ENCODE measurements at regions not wholly inside any gene's neighbourhood (a gene's known extent, or its start where the extent isn't known, plus 50 kb on each side); places are given as distances from the start of the nearest gene placed in this dataset.

DNA sequence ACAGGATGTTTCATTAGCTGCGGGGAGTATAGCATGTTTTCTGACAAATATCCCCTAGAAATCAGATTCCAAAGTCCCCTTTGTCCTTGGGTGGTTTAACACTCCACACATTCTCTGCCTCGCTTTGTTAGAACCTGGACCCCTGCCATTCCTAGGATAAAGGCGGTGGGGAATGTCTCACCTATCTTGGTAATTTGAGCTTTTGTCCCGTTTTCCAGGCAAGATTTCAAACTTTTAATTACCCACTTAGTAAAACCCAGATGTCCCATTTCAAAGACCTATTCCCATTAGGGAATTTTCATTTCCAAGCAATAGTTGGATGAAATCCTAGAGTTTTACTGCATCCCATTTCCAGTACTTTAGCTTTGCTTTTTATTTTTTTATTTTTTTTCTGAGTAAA, 501.0 kb upstream of the MAP3K7 start:
- Histone ChIP-seq H3K9ac (ENCODE audit: low read length) (no peak overlapping the region), H3K9me3 (replicated peaks; ENCODE audit: insufficient read depth, low read length) (no peaks in the 10 kb centered on the region), H3K27ac (ENCODE audit: low read length) (no peak overlapping the region), H3K9me2 (replicated peaks; ENCODE audit: insufficient read depth, low read length) (no peaks in the 10 kb centered on the region), H3K79me2 (ENCODE audit: low read length) (no peaks in the 10 kb centered on the region), H3K4me2 (ENCODE audit: low read depth, low read length) (no peak overlapping the region), H3K36me3 (replicated peaks; ENCODE audit: insufficient read depth, low read length) (no peaks in the 10 kb centered on the region), H3F3A (ENCODE audit: insufficient read depth, low read length) (no peaks in the 10 kb centered on the region), H2AFZ (ENCODE audit: low read length) (no peak overlapping the region), H3K27me3 (replicated peaks; ENCODE audit: insufficient read depth, low read length) (no peaks in the 10 kb centered on the region), H4K20me1 (ENCODE audit: insufficient read depth, low read length) (no peaks in the 10 kb centered on the region), H3K4me1 (ENCODE audit: low read length) (no peaks in the 10 kb centered on the region), H3K4me3 (ENCODE audit: low read length) (no peak overlapping the region)
- TF ChIP-seq EZH2phosphoT487 (IDR thresholded peaks at IDR 0.05; ENCODE audit: low read length) (no peak), CTCF (IDR thresholded peaks at IDR 0.05; ENCODE audit: low read length) (no peak), EZH2 (optimal IDR thresholded peaks at IDR 0.05; ENCODE audit: low read depth, low read length) (no peak)
- DNase-seq = no peak

- no peaks in the 10 kb centered on the region for H4K20me1 ChIP-seq (ENCODE audit: insufficient read depth, low read length)
- no peak for DNase-seq
Observed at GRCh38 chr6:91083211-91083610, 496.3 kb upstream of the MAP3K7 start.

GRCh38 chr6:91082311-91082832, 495.5 kb upstream of the MAP3K7 start:
- DNase-seq = no peak
- Histone ChIP-seq H3K4me2 (ENCODE audit: low read depth, low read length) (no peak overlapping the region), H3K9me3 (replicated peaks; ENCODE audit: insufficient read depth, low read length) (no peaks in the 10 kb centered on the region), H3K9ac (ENCODE audit: low read length) (no peak overlapping the region), H3K79me2 (ENCODE audit: low read length) (no peaks in the 10 kb centered on the region), H3K27me3 (replicated peaks; ENCODE audit: insufficient read depth, low read length) (no peaks in the 10 kb centered on the region), H4K20me1 (ENCODE audit: insufficient read depth, low read length) (no peaks in the 10 kb centered on the region), H3K9me2 (replicated peaks; ENCODE audit: insufficient read depth, low read length) (no peaks in the 10 kb centered on the region), H3F3A (ENCODE audit: insufficient read depth, low read length) (no peaks in the 10 kb centered on the region), H3K36me3 (replicated peaks; ENCODE audit: insufficient read depth, low read length) (no peaks in the 10 kb centered on the region), H3K27ac (ENCODE audit: low read length) (no peak overlapping the region), H3K4me1 (ENCODE audit: low read length) (no peaks in the 10 kb centered on the region), H3K4me3 (ENCODE audit: low read length) (no peak overlapping the region), H2AFZ (ENCODE audit: low read length) (no peak overlapping the region)
- TF ChIP-seq EZH2 (optimal IDR thresholded peaks at IDR 0.05; ENCODE audit: low read depth, low read length) (no peak), CTCF (IDR thresholded peaks at IDR 0.05; ENCODE audit: low read length) (no peak), EZH2phosphoT487 (IDR thresholded peaks at IDR 0.05; ENCODE audit: low read length) (no peak)

More at GRCh38 chr6:91083211-91083610, 496.3 kb upstream of the MAP3K7 start:
- H3K9me3 ChIP-seq (replicated peaks; ENCODE audit: insufficient read depth, low read length) = no peaks in the 10 kb centered on the region
- no peak for TF ChIP-seq CTCF (IDR thresholded peaks at IDR 0.05; ENCODE audit: low read length)
- TF ChIP-seq EZH2phosphoT487 (IDR thresholded peaks at IDR 0.05; ENCODE audit: low read length) = no peak
- no peak for TF ChIP-seq EZH2 (optimal IDR thresholded peaks at IDR 0.05; ENCODE audit: low read depth, low read length)
- no peak overlapping the region for H3K4me2 ChIP-seq (ENCODE audit: low read depth, low read length)
- no peak overlapping the region for H3K9ac ChIP-seq (ENCODE audit: low read length)
- H3K27ac ChIP-seq (ENCODE audit: low read length) = no peak overlapping the region
- H3F3A ChIP-seq (ENCODE audit: insufficient read depth, low read length) = no peaks in the 10 kb centered on the region
- no peaks in the 10 kb centered on the region for H3K27me3 ChIP-seq (replicated peaks; ENCODE audit: insufficient read depth, low read length)
- H2AFZ ChIP-seq (ENCODE audit: low read length) = no peak overlapping the region
- H3K79me2 ChIP-seq (ENCODE audit: low read length) = no peaks in the 10 kb centered on the region
- no peaks in the 10 kb centered on the region for H3K36me3 ChIP-seq (replicated peaks; ENCODE audit: insufficient read depth, low read length)
- H3K4me1 ChIP-seq (ENCODE audit: low read length) = no peaks in the 10 kb centered on the region
- H3K4me3 ChIP-seq (ENCODE audit: low read length) = no peak overlapping the region
- no peaks in the 10 kb centered on the region for H3K9me2 ChIP-seq (replicated peaks; ENCODE audit: insufficient read depth, low read length)

Measured in MM.1S (cell line).